Spleen (tissue), 11 donors: ENCODE measurements at regions not wholly inside any gene's neighbourhood (a gene's known extent, or its start where the extent isn't known, plus 50 kb on each side); places are given as distances from the start of the nearest gene placed in this dataset.
A peak's percentile ranks its signal among the peaks of the same experiment; 100 is the strongest.
"Not testable (repeated sequence)": the region's sequence is repeated elsewhere in the genome, so short reads cannot be mapped to it uniquely, and the experiment has no call there.

Experiments
- DNase-seq: peaks from one replicate; pipeline ENCODE4 v3.0.0-alpha.2; 2020
- H3K27ac ChIP-seq, 8 donors: fragments of 200-600 bp; sonication (generic) in 7 of 8; 1 replicate in 4 of 8; 2 replicates in 4 of 8; pipeline versions ENCODE4 v1.5.0 to v1.8.0; 2016 to 2021; ENCODE audit warnings: inconsistent platforms in 4 of 8, mild to moderate bottlenecking in 4 of 8, moderate library complexity in 1 of 8
- H3K27me3 ChIP-seq, 7 donors: fragments of 200-600 bp; sonication (generic) in 6 of 7; replicated peaks in 1 of 7; 1 replicate in 4 of 7; 2 replicates in 3 of 7; pipeline versions ENCODE4 v1.5.0 to v1.8.0; 2016 to 2021; ENCODE audit warnings: inconsistent platforms in 3 of 7, mild to moderate bottlenecking in 1 of 7
- H3K36me3 ChIP-seq, 6 donors: fragments of 200-600 bp; sonication (generic) in 5 of 6; 1 replicate in 4 of 6; 2 replicates in 2 of 6; pipeline versions ENCODE4 v1.5.0 to v1.8.0; 2016 to 2021; ENCODE audit warnings: inconsistent platforms in 2 of 6
- H3K4me1 ChIP-seq, 6 donors: fragments of 200-600 bp; sonication (generic) in 5 of 6; 1 replicate in 3 of 6; 2 replicates in 3 of 6; pipeline versions ENCODE4 v1.5.0 to v1.8.0; 2016 to 2021; ENCODE audit warnings: inconsistent platforms in 3 of 6
- H3K4me3 ChIP-seq, 8 donors: fragments of 200-600 bp; sonication (generic) in 7 of 8; 1 replicate in 4 of 8; 2 replicates in 4 of 8; pipeline versions ENCODE4 v1.5.0 to v1.8.0; 2016 to 2021; ENCODE audit warnings: inconsistent platforms in 4 of 8, mild to moderate bottlenecking in 4 of 8, moderate library complexity in 2 of 8
- H3K9me3 ChIP-seq, 8 donors: fragments of 200-600 bp; sonication (generic) in 7 of 8; 1 replicate in 4 of 8; 2 replicates in 4 of 8; pipeline versions ENCODE4 v1.5.0 to v1.8.0; 2016 to 2021; ENCODE audit warnings: inconsistent platforms in 4 of 8
- POLR2A ChIP-seq, 3 donors: fragments of 450-650 bp; IDR thresholded peaks; one replicate each; pipeline ENCODE4 v1.5.1; 2017; ENCODE audit warnings: antibody characterized with exemption in 3 of 3, mild to moderate bottlenecking in 1 of 3
- POLR2AphosphoS5 ChIP-seq, 3 donors: sonication (generic); formaldehyde crosslinking; IDR thresholded peaks; one replicate each; pipeline ENCODE4 v1.5.1; 2017; ENCODE audit warnings: antibody characterized with exemption in 3 of 3
- WGBS, 5 donors: extraction: QIAGEN DNeasy Blood & Tissue Kit in 3 of 5; methylation state at CpG; one replicate each; pipeline versions ENCODE4 v1.1.5 to v1.1.7; 2013 to 2018; 5-methylcytosine and 5-hydroxymethylcytosine counted together
- intact Hi-C: fragments of 100-400 bp; cut with DNase I; formaldehyde crosslinking; loops from one replicate; pipeline ENCODE4 v1.15.0; 2023; ENCODE audit warnings: low total_unique reads
- TF ChIP-seq, protein P1 (sequence below), 11 experiments: fragments of 200-600 bp in 7 of 11; fragments of 450-650 bp in 4 of 11; sonication (generic) in 4 of 11; IDR thresholded peaks in 8 of 11; conservative IDR thresholded peaks in 3 of 11; 1 replicate in 7 of 11; 2 replicates in 4 of 11; pipeline versions ENCODE4 v1.4.0 to v1.8.0; 2016 to 2021; ENCODE audit warnings: antibody characterized with exemption in 11 of 11, inconsistent platforms in 4 of 11, mild to moderate bottlenecking in 1 of 11
- donor health status: healthy with polysubstance abuse.
- donor health status: DM: no; HTN: no; CAD: no; lungs with moderate emphysema.
- donor health status: DM: no; HTN: no; CAD: no.
- donor health status: Bipolar disorder and iron deficiency.
- donor health status: healthy.
- donor health status: DM: no; HTN: no; CAD: no.
- donor health status: DM: yes; HTN: yes; CAD: no.

DNA sequence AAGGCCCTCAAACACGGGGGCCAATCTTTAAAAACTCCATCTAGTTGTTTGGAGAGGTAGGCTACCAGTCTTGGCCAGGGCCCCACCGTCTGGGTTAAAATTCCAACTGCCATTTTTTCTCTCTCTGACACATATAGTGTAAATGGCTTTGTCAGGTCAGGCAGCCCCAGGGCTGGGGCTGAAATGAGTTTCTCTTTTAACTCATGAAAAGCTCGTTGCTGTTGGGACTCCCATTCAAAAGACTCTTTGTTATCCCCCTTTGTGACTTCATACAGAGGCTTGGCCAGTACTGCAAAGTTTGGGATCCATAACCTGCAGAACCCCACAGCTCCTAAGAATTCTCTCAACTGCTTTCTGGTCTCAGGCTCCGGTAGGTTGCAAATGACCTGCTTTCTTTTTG, 99.4 kb upstream of the SLC1A4 start:
- Histone ChIP-seq H3K4me1 (no peaks in the 10 kb centered on the region), H3K9me3 (peaks cover 0 to 17% (median 11%) of the 10 kb centered on the region in 8 donors), H3K4me3 (no peak overlapping the region), H3K27me3 (no peaks in the 10 kb centered on the region), H3K27ac (no peak overlapping the region), H3K36me3 (no peaks in the 10 kb centered on the region)
- 73 to 93% (median 87%) methylated on average over 4 of the region's 4 CpGs for WGBS, 5 donors
- TF ChIP-seq, protein P1, sequence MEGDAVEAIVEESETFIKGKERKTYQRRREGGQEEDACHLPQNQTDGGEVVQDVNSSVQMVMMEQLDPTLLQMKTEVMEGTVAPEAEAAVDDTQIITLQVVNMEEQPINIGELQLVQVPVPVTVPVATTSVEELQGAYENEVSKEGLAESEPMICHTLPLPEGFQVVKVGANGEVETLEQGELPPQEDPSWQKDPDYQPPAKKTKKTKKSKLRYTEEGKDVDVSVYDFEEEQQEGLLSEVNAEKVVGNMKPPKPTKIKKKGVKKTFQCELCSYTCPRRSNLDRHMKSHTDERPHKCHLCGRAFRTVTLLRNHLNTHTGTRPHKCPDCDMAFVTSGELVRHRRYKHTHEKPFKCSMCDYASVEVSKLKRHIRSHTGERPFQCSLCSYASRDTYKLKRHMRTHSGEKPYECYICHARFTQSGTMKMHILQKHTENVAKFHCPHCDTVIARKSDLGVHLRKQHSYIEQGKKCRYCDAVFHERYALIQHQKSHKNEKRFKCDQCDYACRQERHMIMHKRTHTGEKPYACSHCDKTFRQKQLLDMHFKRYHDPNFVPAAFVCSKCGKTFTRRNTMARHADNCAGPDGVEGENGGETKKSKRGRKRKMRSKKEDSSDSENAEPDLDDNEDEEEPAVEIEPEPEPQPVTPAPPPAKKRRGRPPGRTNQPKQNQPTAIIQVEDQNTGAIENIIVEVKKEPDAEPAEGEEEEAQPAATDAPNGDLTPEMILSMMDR (IDR thresholded peaks at IDR 0.05 in 8 of 11, conservative IDR thresholded peaks at IDR 0.05 in 3 of 11), result no peak
- TF ChIP-seq POLR2A (IDR thresholded peaks at IDR 0.05), result no peak
- no peak for TF ChIP-seq POLR2AphosphoS5 (IDR thresholded peaks at IDR 0.05)
- intact Hi-C loops, result no loop called here
- no peak for DNase-seq

DNA sequence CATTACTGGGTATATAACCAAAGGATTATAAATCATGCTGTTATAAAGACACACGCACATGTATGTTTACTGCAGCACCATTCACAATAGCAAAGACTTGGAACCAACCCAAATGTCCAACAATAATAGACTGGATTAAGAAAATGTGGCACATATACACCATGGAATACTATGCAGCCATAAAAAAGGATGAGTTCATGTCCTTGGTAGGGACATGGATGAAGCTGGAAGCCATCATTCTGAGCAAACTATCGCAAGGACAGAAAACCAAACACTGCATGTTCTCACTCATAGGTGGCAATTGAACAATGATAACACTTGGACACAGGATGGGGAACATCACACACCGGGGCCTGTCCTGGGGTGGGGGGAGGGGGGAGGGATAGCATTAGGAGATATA, 92.6 kb upstream of the SLC1A4 start:
- H3K27me3 ChIP-seq, intact Hi-C loops, H3K9me3 ChIP-seq, H3K4me3 ChIP-seq, H3K36me3 ChIP-seq, H3K27ac ChIP-seq, DNase-seq, H3K4me1 ChIP-seq: not testable (repeated sequence)
- WGBS, 5 donors, result 93 to 98% (median 97%) methylated on average over 3 of the region's 3 CpGs

DNA sequence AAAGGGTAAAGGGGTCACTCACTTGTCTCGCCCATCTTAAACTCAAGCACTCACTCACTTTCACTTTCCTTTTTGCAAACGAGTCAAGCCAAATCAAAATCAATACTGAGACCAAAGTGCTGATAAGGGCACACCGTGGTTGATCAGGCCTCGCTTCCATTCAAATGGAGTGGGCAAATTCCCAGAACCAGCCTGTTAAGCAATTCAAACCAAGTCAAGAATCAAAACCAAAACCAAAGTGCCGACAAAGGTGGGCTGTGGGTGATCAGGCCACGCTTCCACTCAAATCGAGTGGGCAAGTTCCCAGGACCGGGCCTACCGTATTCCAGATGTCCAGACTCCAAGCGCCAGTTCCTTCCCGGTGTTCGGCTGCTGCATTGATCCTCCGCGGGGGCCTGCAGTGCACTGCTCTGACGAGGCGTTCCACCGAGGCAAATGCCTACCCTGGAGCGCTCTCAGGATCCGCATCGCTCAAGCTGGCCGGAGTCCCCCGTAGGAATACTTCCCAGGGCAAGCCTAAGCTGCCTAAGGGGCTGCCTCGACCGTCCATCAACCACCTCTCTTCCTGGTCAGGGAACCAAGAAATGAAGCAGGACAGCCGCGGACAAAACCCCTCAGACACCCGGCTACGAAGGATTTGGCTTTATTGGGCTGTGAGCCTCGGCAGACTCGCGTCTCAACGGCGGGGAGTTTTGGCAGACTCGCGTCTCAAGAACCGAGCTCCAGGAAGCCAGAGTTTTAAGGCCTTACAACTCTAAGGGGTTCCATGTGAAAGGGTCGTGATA, 89.9 kb upstream of the SLC1A4 start:
- TF ChIP-seq POLR2AphosphoS5 (IDR thresholded peaks at IDR 0.05), result no peak
- no peak for TF ChIP-seq POLR2A (IDR thresholded peaks at IDR 0.05)
- TF ChIP-seq, protein P1 (IDR thresholded peaks at IDR 0.05 in 8 of 11, conservative IDR thresholded peaks at IDR 0.05 in 3 of 11), result no peak
- Histone ChIP-seq H3K27me3 (no peaks in the 10 kb centered on the region), H3K4me3 (peak overlapping the region in 1 of 8 donors; percentile 11), H3K4me1 (peaks cover 2 to 7% (median 4%) of the 10 kb centered on the region in 6 donors), H3K36me3 (no peaks in the 10 kb centered on the region), H3K9me3 (peaks cover 0 to 4% (median 0%) of the 10 kb centered on the region in 8 donors), H3K27ac (no peak overlapping the region)
- no peak for DNase-seq
- intact Hi-C loops, result no loop called here
- 87 to 92% (median 88%) methylated on average over 28 to 37 of the region's 37 CpGs for WGBS, 5 donors

DNA sequence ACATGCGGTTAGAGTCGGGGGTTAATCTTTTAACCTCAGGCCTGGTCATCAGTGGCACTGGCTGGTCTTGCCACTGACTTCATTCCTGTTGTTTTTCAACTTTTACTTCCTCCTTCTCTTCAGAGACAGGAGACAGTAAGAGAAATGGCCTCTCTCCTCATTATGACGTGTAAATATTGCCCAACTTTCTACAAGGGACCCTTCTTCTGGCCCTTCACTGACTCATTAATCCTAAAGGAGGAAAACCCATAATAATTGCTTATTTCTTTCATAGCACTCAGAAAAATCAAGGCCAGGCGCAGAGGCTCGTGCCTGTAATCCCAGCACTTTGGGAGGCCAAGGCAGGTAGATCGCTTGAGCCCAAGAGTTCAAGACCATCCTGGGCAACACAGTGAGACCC, 89.3 kb upstream of the SLC1A4 start:
- H3K4me1 ChIP-seq, result peaks cover 6 to 13% (median 10%) of the 10 kb centered on the region in 6 donors
- H3K4me3 ChIP-seq, intact Hi-C loops, H3K27me3 ChIP-seq, DNase-seq, H3K36me3 ChIP-seq, H3K27ac ChIP-seq, H3K9me3 ChIP-seq: not testable (repeated sequence)
- WGBS, 5 donors, result 84 to 96% (median 87%) methylated on average over 6 of the region's 6 CpGs

DNA sequence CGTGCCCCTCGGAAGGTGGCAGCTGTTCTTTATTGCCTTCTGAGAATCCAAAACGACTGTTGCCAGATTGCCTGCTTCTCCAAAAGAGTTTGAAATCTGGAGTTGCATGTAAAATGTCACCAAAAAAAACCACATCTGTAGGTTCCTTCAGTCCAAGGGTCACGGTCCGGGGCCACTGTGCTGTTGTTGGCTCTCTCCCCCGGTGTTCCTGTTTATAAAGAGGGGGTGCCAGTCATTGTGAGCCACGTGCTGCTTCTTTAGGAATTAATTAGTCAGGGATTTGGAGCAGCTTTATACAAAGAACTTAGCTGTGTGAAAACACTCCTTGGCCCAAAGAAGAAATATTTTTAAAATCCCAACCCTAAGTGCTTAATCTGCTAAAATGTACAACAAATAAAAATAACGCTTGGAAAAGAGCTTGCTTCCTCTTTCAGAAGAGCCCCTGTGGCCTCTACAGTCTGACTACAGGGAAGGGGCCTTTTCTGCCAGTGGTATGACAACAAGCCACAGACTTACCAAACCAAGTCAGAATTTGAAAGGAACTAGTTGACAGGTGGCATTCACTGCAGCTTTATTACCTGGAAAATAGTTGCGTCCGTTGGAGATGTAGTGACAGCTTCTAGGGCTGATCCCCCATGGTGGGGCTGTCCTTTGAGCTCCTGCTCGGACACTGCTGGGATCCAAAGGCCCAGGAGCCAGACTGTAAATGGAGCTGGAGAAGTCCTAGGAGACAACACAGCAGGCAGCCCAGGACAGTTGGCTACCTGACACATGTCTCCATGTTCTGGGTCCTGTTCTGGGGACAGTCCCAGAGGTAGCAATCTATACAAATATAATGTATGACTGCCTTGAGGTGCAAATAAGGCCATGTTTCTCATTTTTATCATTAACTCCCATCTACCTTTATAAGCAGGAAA, 84.5 kb upstream of the SLC1A4 start:
- intact Hi-C loops, result no loop called here
- TF ChIP-seq POLR2AphosphoS5 (IDR thresholded peaks at IDR 0.05), result no peak
- no peak for TF ChIP-seq POLR2A (IDR thresholded peaks at IDR 0.05)
- TF ChIP-seq, protein P1 (IDR thresholded peaks at IDR 0.05 in 8 of 11, conservative IDR thresholded peaks at IDR 0.05 in 3 of 11), result no peak
- WGBS, 5 donors, result 29 to 44% (median 36%) methylated on average over 11 of the region's 11 CpGs
- Histone ChIP-seq H3K4me1 (peaks cover 8 to 22% (median 16%) of the 10 kb centered on the region in 6 donors), H3K9me3 (no peaks in the 10 kb centered on the region), H3K4me3 (no peak overlapping the region), H3K27ac (peak overlapping the region in 4 of 8 donors; percentile 2 to 36 (median 31)), H3K36me3 (no peaks in the 10 kb centered on the region), H3K27me3 (no peaks in the 10 kb centered on the region)
- DNase-seq, result no peak
